ENCODE measurements at regions not wholly inside any gene's neighbourhood (a gene's known extent, or its start where the extent isn't known, plus 50 kb on each side); places are given as distances from the start of the nearest gene placed in this dataset.

DNA sequence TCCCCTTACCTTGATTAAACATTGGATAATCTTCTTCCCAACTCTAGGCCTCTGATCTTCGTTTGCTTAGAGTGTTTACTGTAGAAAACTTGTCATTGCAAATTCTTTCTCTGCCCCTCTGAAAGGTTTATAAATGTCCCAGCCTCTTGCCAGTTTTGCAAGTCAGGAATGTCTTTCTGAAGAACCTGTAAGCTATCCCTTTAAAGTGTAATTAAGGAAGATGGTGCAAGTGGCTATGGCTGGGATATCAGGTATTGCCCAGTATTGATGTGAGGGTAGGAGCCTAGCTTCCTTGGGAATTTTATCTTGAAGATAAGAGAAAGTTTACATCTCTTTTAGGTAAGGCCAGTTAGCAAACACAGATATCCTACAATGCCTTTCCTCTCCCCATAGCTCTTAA, 211.0 kb upstream of the RIMS1 start:
- no peak for TF ChIP-seq POLR2A (IDR thresholded peaks at IDR 0.05)
- TF ChIP-seq, protein P1, sequence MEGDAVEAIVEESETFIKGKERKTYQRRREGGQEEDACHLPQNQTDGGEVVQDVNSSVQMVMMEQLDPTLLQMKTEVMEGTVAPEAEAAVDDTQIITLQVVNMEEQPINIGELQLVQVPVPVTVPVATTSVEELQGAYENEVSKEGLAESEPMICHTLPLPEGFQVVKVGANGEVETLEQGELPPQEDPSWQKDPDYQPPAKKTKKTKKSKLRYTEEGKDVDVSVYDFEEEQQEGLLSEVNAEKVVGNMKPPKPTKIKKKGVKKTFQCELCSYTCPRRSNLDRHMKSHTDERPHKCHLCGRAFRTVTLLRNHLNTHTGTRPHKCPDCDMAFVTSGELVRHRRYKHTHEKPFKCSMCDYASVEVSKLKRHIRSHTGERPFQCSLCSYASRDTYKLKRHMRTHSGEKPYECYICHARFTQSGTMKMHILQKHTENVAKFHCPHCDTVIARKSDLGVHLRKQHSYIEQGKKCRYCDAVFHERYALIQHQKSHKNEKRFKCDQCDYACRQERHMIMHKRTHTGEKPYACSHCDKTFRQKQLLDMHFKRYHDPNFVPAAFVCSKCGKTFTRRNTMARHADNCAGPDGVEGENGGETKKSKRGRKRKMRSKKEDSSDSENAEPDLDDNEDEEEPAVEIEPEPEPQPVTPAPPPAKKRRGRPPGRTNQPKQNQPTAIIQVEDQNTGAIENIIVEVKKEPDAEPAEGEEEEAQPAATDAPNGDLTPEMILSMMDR (IDR thresholded peaks at IDR 0.05) = no peak
